Neural cell (in vitro differentiated cells): ENCODE measurements at regions not wholly inside any gene's neighbourhood (a gene's known extent, or its start where the extent isn't known, plus 50 kb on each side); places are given as distances from the start of the nearest gene placed in this dataset.

Experiments used
- EP300 ChIP-seq: fragments of 450-650 bp; conservative IDR thresholded peaks from 2 replicates; pipeline ENCODE4 v1.6.1; 2014; ENCODE audit warnings: antibody characterized with exemption, mild to moderate bottlenecking, moderate library complexity; ENCODE audit not compliant: poor library complexity, severe bottlenecking
- EZH2 ChIP-seq: fragments of 200-600, 300-800 bp; shearing (Covaris generic), sonication (generic); IDR thresholded peaks from 2 replicates; pipeline ENCODE4 v1.6.1; 2014; ENCODE audit warnings: antibody characterized with exemption, low read length, borderline replicate concordance, mild to moderate bottlenecking; ENCODE audit not compliant: insufficient read depth, poor library complexity, severe bottlenecking
- POLR2AphosphoS5 ChIP-seq: IDR thresholded peaks from 2 replicates; pipeline ENCODE4 v1.6.1; 2012
- TAF1 ChIP-seq: IDR thresholded peaks from 2 replicates; pipeline ENCODE4 v1.6.1; 2012; ENCODE audit warnings: low read depth
- TF ChIP-seq, protein P1 (sequence below): fragments of 450-650 bp; IDR thresholded peaks from 2 replicates; pipeline ENCODE4 v1.5.1; 2014; ENCODE audit warnings: antibody characterized with exemption, mild to moderate bottlenecking, moderate library complexity; ENCODE audit not compliant: poor library complexity, severe bottlenecking

DNA sequence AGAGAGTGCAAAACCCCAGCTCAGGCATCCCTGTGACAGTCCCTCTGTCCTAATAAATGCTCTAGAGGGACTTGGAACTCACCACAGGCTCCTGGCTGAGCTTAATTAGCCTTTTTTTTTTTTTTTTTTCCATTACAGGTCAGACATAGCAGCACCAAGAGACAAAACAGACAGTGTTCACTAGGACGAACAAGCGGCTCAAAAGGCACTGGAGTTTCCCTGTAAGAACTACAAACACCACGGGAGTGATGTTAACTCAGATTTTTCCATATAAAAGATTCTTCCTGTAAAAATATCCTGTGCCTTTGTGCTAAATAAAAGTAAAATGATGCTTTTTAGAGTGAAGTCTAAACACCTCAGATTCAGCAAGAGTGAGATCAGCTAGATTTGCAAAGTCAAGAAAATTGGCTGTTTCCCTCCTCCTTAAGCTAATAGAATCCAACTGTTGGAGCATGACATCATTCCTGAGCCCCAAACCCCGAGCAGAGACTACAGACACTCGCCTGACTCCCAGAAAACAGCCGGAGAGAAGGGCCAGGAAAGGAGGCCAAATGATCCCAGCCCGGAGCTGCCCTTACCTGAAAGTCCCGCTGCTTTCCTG lies 101.0 kb upstream of the AKIP1 start:
- TF ChIP-seq EZH2 (no peak), TAF1 (no peak), POLR2AphosphoS5 (no peak), EP300 (no peak)
- TF ChIP-seq, protein P1, sequence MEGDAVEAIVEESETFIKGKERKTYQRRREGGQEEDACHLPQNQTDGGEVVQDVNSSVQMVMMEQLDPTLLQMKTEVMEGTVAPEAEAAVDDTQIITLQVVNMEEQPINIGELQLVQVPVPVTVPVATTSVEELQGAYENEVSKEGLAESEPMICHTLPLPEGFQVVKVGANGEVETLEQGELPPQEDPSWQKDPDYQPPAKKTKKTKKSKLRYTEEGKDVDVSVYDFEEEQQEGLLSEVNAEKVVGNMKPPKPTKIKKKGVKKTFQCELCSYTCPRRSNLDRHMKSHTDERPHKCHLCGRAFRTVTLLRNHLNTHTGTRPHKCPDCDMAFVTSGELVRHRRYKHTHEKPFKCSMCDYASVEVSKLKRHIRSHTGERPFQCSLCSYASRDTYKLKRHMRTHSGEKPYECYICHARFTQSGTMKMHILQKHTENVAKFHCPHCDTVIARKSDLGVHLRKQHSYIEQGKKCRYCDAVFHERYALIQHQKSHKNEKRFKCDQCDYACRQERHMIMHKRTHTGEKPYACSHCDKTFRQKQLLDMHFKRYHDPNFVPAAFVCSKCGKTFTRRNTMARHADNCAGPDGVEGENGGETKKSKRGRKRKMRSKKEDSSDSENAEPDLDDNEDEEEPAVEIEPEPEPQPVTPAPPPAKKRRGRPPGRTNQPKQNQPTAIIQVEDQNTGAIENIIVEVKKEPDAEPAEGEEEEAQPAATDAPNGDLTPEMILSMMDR, result no peak
